Psoas muscle (tissue), 7 donors: ENCODE measurements at regions not wholly inside any gene's neighbourhood (a gene's known extent, or its start where the extent isn't known, plus 50 kb on each side); places are given as distances from the start of the nearest gene placed in this dataset.
"Not testable (repeated sequence)": the region's sequence is repeated elsewhere in the genome, so short reads cannot be mapped to it uniquely, and the experiment has no call there.

ENCODE experiments used
- ATAC-seq, 4 donors: fragments of 200-7000 bp; cut with Tn5 transposase; one replicate each; pipeline ENCODE4 v1.9.1; 2020; ENCODE audit warnings: moderate library complexity in 3 of 4, mild to moderate bottlenecking in 2 of 4
- DNase-seq, 2 donors: peaks; one replicate each; pipeline ENCODE4 v3.0.0-alpha.2; 2020
- H3K27ac ChIP-seq: fragments of 200-600 bp; one replicate; pipeline ENCODE4 v1.8.0; 2022
- H3K27me3 ChIP-seq, 3 donors: fragments of 200-600 bp in 1 of 3; one replicate each; pipeline versions ENCODE4 v1.6.1 to v1.8.0; 2013 to 2022; ENCODE audit warnings: low read length in 2 of 3, mild to moderate bottlenecking in 2 of 3, moderate library complexity in 1 of 3; ENCODE audit not compliant: insufficient read depth in 3 of 3
- H3K36me3 ChIP-seq, 2 donors: fragments of 200-600 bp in 1 of 2; one replicate each; pipeline versions ENCODE4 v1.6.1 to v1.8.0; 2013 to 2022; ENCODE audit warnings: low read depth in 1 of 2, mild to moderate bottlenecking in 1 of 2, moderate library complexity in 1 of 2; ENCODE audit not compliant: insufficient read depth in 1 of 2
- H3K4me1 ChIP-seq: fragments of 200-600 bp; one replicate; pipeline ENCODE4 v1.8.0; 2022
- H3K4me3 ChIP-seq: fragments of 200-600 bp; one replicate; pipeline ENCODE4 v1.8.0; 2022; ENCODE audit warnings: mild to moderate bottlenecking
- H3K9me3 ChIP-seq: fragments of 200-600 bp; one replicate; pipeline ENCODE4 v1.8.0; 2022
- WGBS, 3 donors: extraction: QIAGEN DNeasy Blood & Tissue Kit; methylation state at CpG; one replicate each; pipeline versions ENCODE4 v1.1.6 to v1.1.7; 2013; 5-methylcytosine and 5-hydroxymethylcytosine counted together
- intact Hi-C, 2 donors: fragments of 100-400 bp; cut with DNase I; formaldehyde crosslinking; loops; one replicate each; pipeline versions ENCODE4 v1.11.0 to v1.14.2; 2022
- donor health status: healthy with polysubstance abuse.
- donor health status: DM: no; HTN: no; CAD: no; lungs with moderate emphysema.
- donor health status: Bipolar disorder and iron deficiency.
- donor health status: healthy.
- donor health status: DM: yes; HTN: yes; CAD: no.
- donor health status: DM: no; HTN: no; CAD: no.
- donor health status: DM: yes; HTN: yes; CAD: no.

DNA sequence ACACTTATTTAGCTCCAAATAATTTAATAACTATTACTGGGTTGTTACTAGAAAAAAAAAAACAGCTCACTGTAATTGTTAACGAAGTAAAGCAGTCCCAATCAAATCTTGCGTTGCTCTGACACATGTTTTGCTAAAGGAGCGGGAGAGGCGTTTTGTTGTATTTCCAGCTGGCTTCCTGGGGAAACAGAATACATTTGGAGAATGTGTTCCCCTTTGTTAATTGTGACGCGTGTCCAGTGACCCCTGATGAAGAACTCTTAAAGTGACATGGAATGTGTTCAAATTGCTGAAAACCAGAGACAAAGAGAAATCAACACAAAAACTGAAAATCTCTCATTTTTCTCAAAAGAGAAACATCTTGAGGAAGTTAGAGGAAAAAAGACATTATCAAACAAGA, 1690.6 kb downstream of the SPATA31A7 start:
- H3K4me1 ChIP-seq, H3K9me3 ChIP-seq, H3K27me3 ChIP-seq, ATAC-seq, intact Hi-C loops, DNase-seq, H3K36me3 ChIP-seq, H3K4me3 ChIP-seq, H3K27ac ChIP-seq: not testable (repeated sequence)
- WGBS, 3 donors = 36 to 50% (median 50%) methylated on average over 6 of the region's 6 CpGs

DNA sequence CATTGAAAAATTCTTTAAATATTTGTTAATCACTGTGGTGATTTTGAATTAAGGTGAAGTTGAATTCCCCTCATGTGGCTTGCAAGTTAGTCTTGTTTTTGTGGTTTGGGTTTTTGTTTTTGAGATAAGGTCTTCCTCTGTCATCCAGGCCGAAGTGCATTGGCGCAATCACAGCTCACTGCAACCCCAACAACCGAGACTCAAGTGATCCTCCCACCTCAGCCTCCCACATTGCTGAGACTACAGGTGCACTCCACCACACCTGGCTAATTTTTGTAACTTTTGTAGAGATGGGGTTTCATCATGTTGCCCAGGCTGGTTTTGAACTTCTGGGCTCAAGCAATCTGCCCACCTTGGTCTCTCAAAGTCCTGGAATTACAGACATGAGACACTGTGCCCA, 1691.1 kb downstream of the SPATA31A7 start:
- 85 to 92% (median 85%) methylated on average over 3 of the region's 3 CpGs for WGBS, 3 donors
- H3K9me3 ChIP-seq, ATAC-seq, intact Hi-C loops, H3K36me3 ChIP-seq, H3K27me3 ChIP-seq, H3K4me1 ChIP-seq, DNase-seq, H3K4me3 ChIP-seq, H3K27ac ChIP-seq: not testable (repeated sequence)

DNA sequence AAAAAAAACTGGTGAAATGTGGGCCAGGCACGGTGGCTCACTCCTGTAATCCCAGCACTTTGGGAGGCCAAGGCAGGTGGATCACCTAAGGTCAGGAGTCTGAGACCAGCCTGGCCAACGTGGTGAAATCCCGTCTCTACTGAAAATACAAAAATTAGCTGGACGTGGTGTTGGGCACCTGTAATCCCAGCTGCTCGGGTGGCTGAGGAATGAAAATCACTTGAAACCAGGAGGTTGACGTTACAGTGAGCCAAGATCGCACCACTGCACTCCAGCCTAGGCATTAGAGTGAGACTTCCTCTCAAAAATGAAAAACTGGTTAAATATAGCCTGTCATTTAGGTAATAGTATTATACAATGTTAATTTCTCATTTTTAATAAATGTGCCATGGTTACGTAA, 1692.0 kb downstream of the SPATA31A7 start:
- H3K27ac ChIP-seq, H3K4me3 ChIP-seq, H3K9me3 ChIP-seq, H3K4me1 ChIP-seq, intact Hi-C loops, H3K36me3 ChIP-seq, DNase-seq, H3K27me3 ChIP-seq, ATAC-seq: not testable (repeated sequence)
- 62 to 71% (median 63%) methylated on average over 8 of the region's 8 CpGs for WGBS, 3 donors

DNA sequence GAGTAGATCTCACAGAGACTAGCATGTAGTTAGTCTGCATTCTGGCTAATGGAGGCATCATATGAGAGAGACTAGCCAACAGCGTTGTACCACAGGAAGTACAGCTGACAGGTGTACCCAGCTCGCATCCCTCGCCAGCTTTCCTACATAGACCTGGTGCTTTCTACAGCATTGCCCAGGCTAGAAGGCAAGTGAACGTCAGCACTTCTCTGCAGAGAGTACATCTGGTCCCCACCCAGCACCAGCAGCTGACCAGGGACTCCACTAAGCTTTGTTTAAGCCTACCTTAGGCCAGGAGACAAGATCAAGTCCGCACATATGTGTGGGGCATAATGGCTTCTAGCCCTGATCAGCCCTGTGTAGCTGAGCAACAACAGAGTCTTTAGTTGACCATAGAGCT, 1692.9 kb downstream of the SPATA31A7 start:
- H3K27me3 ChIP-seq, H3K4me1 ChIP-seq, ATAC-seq, H3K36me3 ChIP-seq, DNase-seq, H3K9me3 ChIP-seq, intact Hi-C loops, H3K27ac ChIP-seq, H3K4me3 ChIP-seq: not testable (repeated sequence)
- WGBS, 3 donors = 69 to 82% (median 73%) methylated on average over 5 of the region's 5 CpGs

DNA sequence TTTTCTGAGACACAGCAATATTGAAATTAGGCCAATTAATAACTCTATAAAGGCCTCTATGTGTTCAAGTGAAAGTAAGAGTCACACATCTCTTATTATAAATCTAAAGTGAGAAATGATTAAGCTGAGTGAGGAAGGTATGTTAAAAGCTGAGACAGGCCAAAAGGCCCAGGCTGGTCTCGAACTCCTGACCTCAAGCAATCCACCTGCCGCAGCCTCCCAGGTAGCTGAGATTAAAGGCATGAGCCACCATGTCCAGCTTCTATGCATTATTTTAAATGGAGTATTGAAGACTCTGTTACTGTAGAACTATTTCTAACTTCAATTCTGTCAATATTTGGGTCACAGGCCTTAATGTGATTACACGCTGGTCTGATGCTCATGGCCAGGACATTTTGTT, 1706.9 kb downstream of the SPATA31A7 start:
- ATAC-seq, H3K27ac ChIP-seq, H3K27me3 ChIP-seq, H3K4me1 ChIP-seq, H3K36me3 ChIP-seq, H3K4me3 ChIP-seq, intact Hi-C loops, H3K9me3 ChIP-seq, DNase-seq: not testable (repeated sequence)
- 91 to 98% (median 92%) methylated on average over 2 of the region's 3 CpGs for WGBS, 3 donors

DNA sequence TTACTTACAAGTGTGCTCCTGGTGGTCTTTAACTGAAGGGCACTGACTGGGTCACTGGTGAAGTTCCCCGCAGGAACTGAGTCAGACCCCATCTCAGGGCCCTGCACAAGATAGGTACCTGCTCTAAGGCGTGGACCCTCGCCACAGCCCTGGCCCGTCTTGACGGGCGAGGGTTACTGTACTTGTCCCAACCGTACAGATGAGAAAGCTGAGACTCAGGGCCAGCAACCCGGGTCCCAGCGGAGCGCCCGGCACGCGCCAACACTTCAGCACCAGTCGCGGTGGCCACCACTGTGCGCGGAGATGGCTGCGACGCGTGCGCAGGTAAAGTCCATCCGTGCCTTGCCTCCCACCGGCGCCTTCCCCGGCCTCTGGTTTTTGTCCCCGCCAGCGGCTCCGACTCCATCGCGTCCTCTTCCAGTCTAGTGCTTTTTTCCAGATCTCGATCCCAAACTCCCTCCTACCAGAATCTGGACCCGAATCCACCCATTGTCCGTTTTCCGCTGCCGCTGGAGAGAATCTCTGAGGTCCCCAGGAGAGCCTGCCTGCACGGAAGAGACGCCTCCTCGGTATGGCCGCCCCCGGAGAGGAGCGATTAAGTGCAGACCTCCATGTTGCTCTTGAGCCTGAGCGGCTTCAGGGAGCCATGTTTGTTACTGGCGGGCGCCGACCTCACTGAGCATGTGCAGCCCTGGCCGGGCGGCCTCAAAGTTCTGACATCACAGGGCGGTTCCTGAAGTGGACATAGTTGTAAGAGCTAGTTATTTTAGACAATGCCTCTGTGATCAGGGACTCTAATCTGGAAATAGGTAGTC, 1707.8 kb downstream of the SPATA31A7 start:
- H3K36me3 ChIP-seq, ATAC-seq, H3K27me3 ChIP-seq, H3K9me3 ChIP-seq, intact Hi-C loops, H3K4me1 ChIP-seq: not testable (repeated sequence)
- peak; percentile 52 to 83 for DNase-seq
- H3K27ac ChIP-seq = peak overlapping the region; percentile 66
- peak overlapping the region; percentile 67 for H3K4me3 ChIP-seq
- 0 to 9% (median 1%) methylated on average over 20 to 39 of the region's 48 CpGs for WGBS, 3 donors

DNA sequence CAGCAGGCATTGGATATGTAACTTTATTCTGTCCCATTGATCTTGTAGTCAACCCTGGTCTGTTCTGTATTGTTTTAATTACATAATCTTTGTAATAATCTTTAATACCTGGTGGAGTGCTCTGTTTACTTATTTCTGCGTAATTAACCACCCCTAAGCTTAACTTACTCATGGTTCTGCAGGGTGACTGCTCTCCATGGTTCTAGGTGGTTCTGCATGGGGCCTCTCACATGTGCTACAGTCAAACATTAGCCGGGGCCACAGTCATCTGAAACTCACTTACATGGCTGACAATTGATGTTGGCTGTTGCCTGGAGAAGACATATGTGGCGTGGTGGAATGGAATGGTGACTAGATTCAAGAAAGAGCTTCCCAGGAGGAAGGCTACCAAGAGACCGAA, 1709.8 kb downstream of the SPATA31A7 start:
- H3K27ac ChIP-seq, H3K4me1 ChIP-seq, H3K36me3 ChIP-seq, intact Hi-C loops, H3K9me3 ChIP-seq, H3K4me3 ChIP-seq, DNase-seq, ATAC-seq, H3K27me3 ChIP-seq: not testable (repeated sequence)
- 86 to 94% (median 91%) methylated on average over 2 of the region's 4 CpGs for WGBS, 3 donors

DNA sequence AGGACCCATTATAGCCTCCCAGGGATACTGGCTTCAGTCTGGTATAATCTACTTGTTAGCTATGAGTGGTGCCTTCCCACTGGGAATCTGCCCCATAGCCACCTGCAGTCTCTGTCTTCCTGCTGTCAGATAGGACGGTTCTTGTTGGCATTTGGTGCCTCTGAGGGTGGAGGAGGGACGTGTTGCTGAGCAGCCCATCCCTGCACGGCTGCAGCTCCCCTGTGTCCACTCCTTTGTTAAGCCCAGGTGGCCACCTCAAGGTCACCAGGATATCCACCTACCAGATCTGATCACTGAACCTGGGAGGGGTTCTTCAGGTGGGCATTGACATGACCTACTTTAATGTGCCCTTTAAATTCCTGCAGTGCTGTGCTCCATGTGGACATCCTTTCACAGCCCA, 1714.2 kb downstream of the SPATA31A7 start:
- ATAC-seq, H3K4me1 ChIP-seq, H3K9me3 ChIP-seq, H3K27ac ChIP-seq, H3K27me3 ChIP-seq, H3K4me3 ChIP-seq, DNase-seq, H3K36me3 ChIP-seq, intact Hi-C loops: not testable (repeated sequence)
- WGBS, 3 donors = 88 to 95% (median 91%) methylated on average over 3 of the region's 3 CpGs

DNA sequence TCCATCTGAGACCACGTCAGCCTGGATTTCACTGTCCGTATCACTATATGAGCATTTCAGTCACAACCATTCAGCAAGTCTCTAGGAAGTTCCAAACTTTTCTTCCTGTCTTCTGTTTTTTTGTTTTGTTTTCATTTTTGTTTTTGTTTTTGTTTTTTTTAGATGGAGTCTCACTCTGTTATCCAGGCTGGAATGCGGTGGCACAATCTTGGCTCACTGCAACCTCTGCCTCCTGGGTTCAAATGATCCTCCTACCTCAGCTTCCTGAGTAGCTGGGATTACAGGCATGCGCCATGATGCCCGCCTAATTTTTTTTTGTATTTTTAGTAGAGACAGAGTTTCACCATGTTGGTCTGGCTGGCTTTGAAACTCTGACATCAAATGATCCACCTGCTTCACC, 1715.9 kb downstream of the SPATA31A7 start:
- ATAC-seq, H3K4me3 ChIP-seq, DNase-seq, H3K27me3 ChIP-seq, H3K4me1 ChIP-seq, intact Hi-C loops, H3K36me3 ChIP-seq, H3K9me3 ChIP-seq, H3K27ac ChIP-seq: not testable (repeated sequence)
- 85 to 98% (median 94%) methylated on average over 1 to 3 of the region's 5 CpGs for WGBS, 3 donors

DNA sequence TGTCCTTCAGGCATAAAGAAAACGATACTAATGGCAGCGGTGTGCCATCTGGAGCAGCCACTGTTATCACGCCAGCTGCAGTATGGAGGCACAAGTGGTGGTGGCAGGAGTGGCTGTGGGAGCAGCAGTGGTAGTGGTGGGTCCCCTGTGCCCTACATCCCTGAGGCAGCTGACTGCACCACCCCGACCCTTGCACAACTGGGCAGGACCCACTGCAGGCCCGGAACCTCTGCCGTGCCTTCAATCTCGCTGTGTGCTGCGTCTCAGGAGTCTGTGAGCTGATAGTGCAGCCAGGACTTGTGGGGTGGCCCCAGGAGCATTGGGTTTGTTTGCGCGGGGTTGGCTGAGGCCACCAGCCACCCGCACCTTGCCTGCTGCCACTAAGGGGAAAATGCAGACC, 1718.0 kb downstream of the SPATA31A7 start:
- H3K4me3 ChIP-seq, DNase-seq, H3K36me3 ChIP-seq, H3K27me3 ChIP-seq, ATAC-seq, H3K9me3 ChIP-seq, H3K4me1 ChIP-seq, intact Hi-C loops, H3K27ac ChIP-seq: not testable (repeated sequence)
- 79 to 87% (median 84%) methylated on average over 5 of the region's 11 CpGs for WGBS, 3 donors

DNA sequence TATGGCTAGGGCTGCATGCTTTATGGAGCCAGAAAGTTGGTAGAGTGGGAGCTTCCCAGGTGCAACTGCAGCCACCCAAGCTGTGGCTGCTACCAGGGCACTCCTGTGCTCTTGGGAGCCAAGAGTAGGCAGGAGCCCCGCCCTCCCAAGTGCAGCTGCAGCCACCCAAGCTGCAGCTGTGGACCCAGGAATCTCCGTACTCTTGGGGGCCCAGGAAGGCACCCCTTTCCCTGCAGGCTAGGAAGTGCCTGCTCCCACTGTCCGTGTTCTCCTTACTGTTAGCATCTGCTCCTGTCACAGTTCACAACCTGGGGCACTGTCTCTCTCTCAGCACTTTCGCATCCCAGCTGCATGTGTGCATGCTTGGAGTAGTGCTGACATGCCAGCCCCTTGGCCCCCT, 1718.4 kb downstream of the SPATA31A7 start:
- H3K4me1 ChIP-seq, H3K27me3 ChIP-seq, H3K9me3 ChIP-seq, H3K27ac ChIP-seq, ATAC-seq, H3K36me3 ChIP-seq, H3K4me3 ChIP-seq, DNase-seq, intact Hi-C loops: not testable (repeated sequence)
- 78 to 100% (median 83%) methylated on average over 1 to 3 of the region's 4 CpGs for WGBS, 3 donors

DNA sequence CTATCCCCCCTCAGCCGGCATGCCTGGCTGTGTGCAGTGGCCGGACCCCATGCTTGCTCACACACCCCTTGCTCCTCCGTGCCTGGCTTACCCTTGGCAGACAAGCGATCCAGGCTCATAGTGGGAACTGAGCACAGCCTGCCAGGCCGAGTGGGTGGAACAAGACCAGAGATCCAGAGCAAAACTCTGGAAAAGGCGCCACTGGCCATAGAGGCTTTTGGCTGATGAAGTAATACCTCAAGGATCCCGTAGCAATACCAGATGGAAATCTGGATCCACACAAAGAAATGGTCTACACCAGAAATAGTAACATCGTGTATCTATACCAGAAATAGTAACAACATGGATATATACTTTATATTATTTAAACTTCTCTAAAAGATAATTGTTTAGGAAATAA, 1719.6 kb downstream of the SPATA31A7 start:
- H3K27me3 ChIP-seq, H3K4me3 ChIP-seq, intact Hi-C loops, DNase-seq, H3K36me3 ChIP-seq, H3K27ac ChIP-seq, H3K9me3 ChIP-seq, H3K4me1 ChIP-seq, ATAC-seq: not testable (repeated sequence)
- WGBS, 3 donors = 73 to 86% (median 81%) methylated on average over 3 to 4 of the region's 8 CpGs
